ENCODE measurements at regions not wholly inside any gene's neighbourhood (a gene's known extent, or its start where the extent isn't known, plus 50 kb on each side); places are given as distances from the start of the nearest gene placed in this dataset.

GRCh38 chr4:164405774-164406173 lies 348.2 kb upstream of the SMIM31 start:
- no peak overlapping the region for H3K4me2 ChIP-seq (replicated peaks; ENCODE audit: extremely low read depth, low read length, poor library complexity, severe bottlenecking)
- Mint-ChIP-seq H3K27me3 (ENCODE audit: low read depth in 3 of 3) (no peaks in the 10 kb centered on the region), H3K4me1 (no peaks in the 10 kb centered on the region), H3K27ac (no peak overlapping the region), H3K36me3 (no peaks in the 10 kb centered on the region), H3K4me3 (no peak overlapping the region), H3K9me3 (peaks cover 0 to 3% (median 0%) of the 10 kb centered on the region in 7 donors)
- no peaks in the 10 kb centered on the region for H4K20me1 ChIP-seq (ENCODE audit: insufficient read depth, low read length)
- no peaks in the 10 kb centered on the region for H3K4me1 ChIP-seq (ENCODE audit: control insufficient read depth in 1 of 2, insufficient read depth in 2 of 2, low read length in 2 of 2)
- intact Hi-C loops (cut with micrococcal nuclease): no loop called here
- no peak overlapping the region for H3K27ac ChIP-seq (ENCODE audit: low read depth in 1 of 2, low read length in 2 of 2)
- H3K9me3 ChIP-seq (replicated peaks in 1 of 2; ENCODE audit: control insufficient read depth in 1 of 2, insufficient read depth in 1 of 2, low read length in 2 of 2): no peaks in the 10 kb centered on the region
- no peak for DNase-seq
- H3K4me3 ChIP-seq (replicated peaks in 1 of 3; ENCODE audit: low read depth in 2 of 3, low read length in 3 of 3): no peak overlapping the region
- no peak for TF ChIP-seq CTCF (IDR thresholded peaks at IDR 0.05)
- H2AFZ ChIP-seq (ENCODE audit: insufficient read depth, low read depth, low read length, poor library complexity, severe bottlenecking): no peak overlapping the region
- H3K79me2 ChIP-seq (ENCODE audit: insufficient read depth, low read length): no peaks in the 10 kb centered on the region
- H3K36me3 ChIP-seq (replicated peaks in 1 of 2; ENCODE audit: control insufficient read depth in 1 of 2, insufficient read depth in 2 of 2, low read length in 2 of 2): no peaks in the 10 kb centered on the region
- H3K27me3 ChIP-seq (ENCODE audit: control insufficient read depth in 2 of 2, insufficient read depth in 2 of 2, low read length in 2 of 2): no peaks in the 10 kb centered on the region
- no peak overlapping the region for H3K9ac ChIP-seq (ENCODE audit: insufficient read depth, low read length, poor library complexity, severe bottlenecking)

GRCh38 chr4:164408831-164409230 lies 345.1 kb upstream of the SMIM31 start:
- Mint-ChIP-seq H3K4me1 (no peaks in the 10 kb centered on the region), H3K27ac (no peak overlapping the region), H3K36me3 (no peaks in the 10 kb centered on the region), H3K4me3 (no peak overlapping the region), H3K27me3 (ENCODE audit: low read depth in 3 of 3) (no peaks in the 10 kb centered on the region), H3K9me3 (peaks cover 0 to 4% (median 2%) of the 10 kb centered on the region in 7 donors)
- Histone ChIP-seq H3K36me3 (replicated peaks in 1 of 2; ENCODE audit: control insufficient read depth in 1 of 2, insufficient read depth in 2 of 2, low read length in 2 of 2) (no peaks in the 10 kb centered on the region), H2AFZ (ENCODE audit: insufficient read depth, low read depth, low read length, poor library complexity, severe bottlenecking) (no peak overlapping the region), H3K4me3 (replicated peaks in 1 of 3; ENCODE audit: low read depth in 2 of 3, low read length in 3 of 3) (no peak overlapping the region), H3K27ac (ENCODE audit: low read depth in 1 of 2, low read length in 2 of 2) (no peak overlapping the region), H3K4me1 (ENCODE audit: control insufficient read depth in 1 of 2, insufficient read depth in 2 of 2, low read length in 2 of 2) (no peaks in the 10 kb centered on the region), H3K4me2 (replicated peaks; ENCODE audit: extremely low read depth, low read length, poor library complexity, severe bottlenecking) (no peak overlapping the region), H3K79me2 (ENCODE audit: insufficient read depth, low read length) (no peaks in the 10 kb centered on the region), H3K9me3 (replicated peaks in 1 of 2; ENCODE audit: control insufficient read depth in 1 of 2, insufficient read depth in 1 of 2, low read length in 2 of 2) (no peaks in the 10 kb centered on the region), H3K27me3 (ENCODE audit: control insufficient read depth in 2 of 2, insufficient read depth in 2 of 2, low read length in 2 of 2) (no peaks in the 10 kb centered on the region), H3K9ac (ENCODE audit: insufficient read depth, low read length, poor library complexity, severe bottlenecking) (no peak overlapping the region), H4K20me1 (ENCODE audit: insufficient read depth, low read length) (no peaks in the 10 kb centered on the region)
- TF ChIP-seq CTCF (IDR thresholded peaks at IDR 0.05): no peak
- DNase-seq: no peak
- intact Hi-C loops (cut with micrococcal nuclease): no loop called here
- WGBS (ENCODE audit: insufficient coverage): 100% methylated on average over 1 of the region's 1 CpG

Data from CD14-positive monocyte (primary cell).